ENCODE measurements at regions not wholly inside any gene's neighbourhood (a gene's known extent, or its start where the extent isn't known, plus 50 kb on each side); places are given as distances from the start of the nearest gene placed in this dataset.

GRCh38 chr4:180951312-180951711 lies 1291.9 kb upstream of the TENM3 start:
- no peaks in the 10 kb centered on the region for H3K4me1 ChIP-seq (ENCODE audit: control insufficient read depth in 1 of 2, insufficient read depth in 1 of 2, low read depth in 1 of 2, low read length in 1 of 2)
- H3K27ac ChIP-seq: no peak overlapping the region
- H3K9me3 ChIP-seq: no peaks in the 10 kb centered on the region
- no peak overlapping the region for H3K4me3 ChIP-seq (ENCODE audit: low read depth in 1 of 2, low read length in 1 of 2)
- H3K36me3 ChIP-seq: no peaks in the 10 kb centered on the region
- no peak for TF ChIP-seq CTCF (IDR thresholded peaks at IDR 0.05)
- no peaks in the 10 kb centered on the region for H3K27me3 ChIP-seq

GRCh38 chr4:180953572-180953971 lies 1289.6 kb upstream of the TENM3 start:
- Histone ChIP-seq H3K27me3 (no peaks in the 10 kb centered on the region), H3K9me3 (no peaks in the 10 kb centered on the region), H3K4me3 (ENCODE audit: low read depth in 1 of 2, low read length in 1 of 2) (no peak overlapping the region), H3K27ac (no peak overlapping the region), H3K4me1 (ENCODE audit: control insufficient read depth in 1 of 2, insufficient read depth in 1 of 2, low read depth in 1 of 2, low read length in 1 of 2) (no peaks in the 10 kb centered on the region), H3K36me3 (no peaks in the 10 kb centered on the region)
- TF ChIP-seq CTCF (IDR thresholded peaks at IDR 0.05): no peak

- Histone ChIP-seq H3K9me3 (no peaks in the 10 kb centered on the region), H3K4me3 (ENCODE audit: low read depth in 1 of 2, low read length in 1 of 2) (no peak overlapping the region), H3K27ac (no peak overlapping the region), H3K4me1 (ENCODE audit: control insufficient read depth in 1 of 2, insufficient read depth in 1 of 2, low read depth in 1 of 2, low read length in 1 of 2) (no peaks in the 10 kb centered on the region), H3K27me3 (no peaks in the 10 kb centered on the region), H3K36me3 (no peaks in the 10 kb centered on the region)
- TF ChIP-seq CTCF (IDR thresholded peaks at IDR 0.05): no peak
These were observed 1282.3 kb upstream of the TENM3 start for GRCh38 chr4:180960743-180961401.

GRCh38 chr4:180962268-180962667 lies 1280.9 kb upstream of the TENM3 start:
- Histone ChIP-seq H3K9me3 (no peaks in the 10 kb centered on the region), H3K36me3 (no peaks in the 10 kb centered on the region), H3K27ac (no peak overlapping the region), H3K4me3 (ENCODE audit: low read depth in 1 of 2, low read length in 1 of 2) (no peak overlapping the region), H3K4me1 (ENCODE audit: control insufficient read depth in 1 of 2, insufficient read depth in 1 of 2, low read depth in 1 of 2, low read length in 1 of 2) (no peaks in the 10 kb centered on the region), H3K27me3 (no peaks in the 10 kb centered on the region)
- TF ChIP-seq CTCF (IDR thresholded peaks at IDR 0.05): no peak

- no peak overlapping the region for H3K27ac ChIP-seq
- H3K4me1 ChIP-seq (ENCODE audit: control insufficient read depth in 1 of 2, insufficient read depth in 1 of 2, low read depth in 1 of 2, low read length in 1 of 2): no peaks in the 10 kb centered on the region
- H3K4me3 ChIP-seq (ENCODE audit: low read depth in 1 of 2, low read length in 1 of 2): no peak overlapping the region
- TF ChIP-seq CTCF (IDR thresholded peaks at IDR 0.05): no peak
- no peaks in the 10 kb centered on the region for H3K36me3 ChIP-seq
- no peaks in the 10 kb centered on the region for H3K9me3 ChIP-seq
- H3K27me3 ChIP-seq: no peaks in the 10 kb centered on the region
These were observed 1276.9 kb upstream of the TENM3 start for GRCh38 chr4:180966312-180966711.
